Activated CD8-positive, alpha-beta memory T cell treated with anti-CD3 and anti-CD28 coated beads, Interleukin-2, amount 50 U/mL, for 1 hour (primary cell): ENCODE measurements at regions not wholly inside any gene's neighbourhood (a gene's known extent, or its start where the extent isn't known, plus 50 kb on each side); places are given as distances from the start of the nearest gene placed in this dataset.
"Not testable (repeated sequence)": the region's sequence is repeated elsewhere in the genome, so short reads cannot be mapped to it uniquely, and the experiment has no call there.

ENCODE experiments used
- DNase-seq: peaks from one replicate; pipeline ENCODE4 v3.0.0-alpha.2; 2020; ENCODE audit errors: extremely low read depth

DNA sequence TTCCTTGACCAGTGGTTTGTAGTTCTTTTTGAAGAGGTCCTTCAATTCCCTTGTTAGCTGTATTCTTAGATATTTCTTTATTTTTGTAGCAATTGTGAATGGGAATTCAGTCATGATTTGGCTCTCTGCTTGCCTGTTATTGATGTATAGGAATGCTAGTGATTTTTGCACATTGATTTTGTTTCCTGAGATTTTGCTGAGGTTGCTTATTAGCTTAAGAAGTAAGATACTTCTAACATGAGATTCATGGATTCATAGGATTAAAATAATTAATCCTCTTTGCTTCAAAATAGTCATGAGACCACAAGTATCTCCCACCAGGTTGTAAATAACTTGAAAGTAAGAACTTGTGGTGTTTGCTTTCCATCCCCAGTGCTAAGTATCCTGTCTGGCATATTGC is 308.9 kb downstream of the DTHD1 start:
- DNase-seq = no peak

DNA sequence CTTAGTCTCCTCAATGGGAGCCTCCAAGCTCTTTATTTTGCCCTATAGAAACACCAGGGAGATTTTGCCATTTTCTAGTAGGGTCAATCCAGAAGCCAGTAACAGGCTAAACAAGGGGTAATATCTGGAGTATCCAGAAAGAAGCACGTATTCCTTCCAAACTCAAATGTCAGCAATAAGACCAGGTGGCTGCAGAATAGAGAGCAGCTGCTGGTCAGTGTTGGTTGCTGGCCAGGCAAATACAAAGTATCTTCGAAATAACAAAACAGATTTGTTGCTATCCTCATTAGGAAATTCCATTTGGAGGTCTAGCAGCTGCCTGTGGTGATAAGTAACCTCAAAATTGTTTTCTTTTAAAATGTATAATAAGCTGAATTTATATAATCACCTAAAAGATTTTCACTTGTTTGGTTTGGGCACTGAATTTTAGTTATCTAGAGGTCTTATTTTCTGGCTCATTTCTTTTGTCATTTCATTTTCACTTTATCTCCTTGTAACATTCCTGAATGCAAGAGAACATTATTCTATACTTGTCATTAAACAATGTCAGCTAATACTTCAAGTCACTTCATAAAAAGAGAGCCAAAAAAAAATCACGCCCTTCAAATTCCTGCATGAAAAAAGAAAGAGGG is 320.6 kb downstream of the DTHD1 start:
- DNase-seq = no peak

DNA sequence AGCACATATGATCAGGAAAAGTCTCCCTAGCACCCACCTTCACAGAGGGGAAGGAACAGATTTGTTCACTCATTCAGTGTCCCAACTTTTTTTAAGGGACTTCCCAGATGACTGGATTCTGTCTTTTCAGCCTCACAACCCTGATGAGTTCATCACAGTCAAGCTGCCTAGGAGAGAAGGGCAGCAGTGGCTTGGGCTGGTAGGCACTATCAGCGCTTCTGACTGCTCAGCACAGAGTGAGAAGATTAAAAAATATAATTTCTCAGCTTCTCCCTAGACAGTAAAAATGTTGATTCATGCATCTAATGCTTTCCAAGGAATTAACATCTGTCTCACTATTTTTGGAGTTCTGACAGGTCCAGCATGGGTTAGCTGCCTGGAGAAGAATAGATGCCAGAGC is 328.2 kb downstream of the DTHD1 start:
- DNase-seq = no peak

DNA sequence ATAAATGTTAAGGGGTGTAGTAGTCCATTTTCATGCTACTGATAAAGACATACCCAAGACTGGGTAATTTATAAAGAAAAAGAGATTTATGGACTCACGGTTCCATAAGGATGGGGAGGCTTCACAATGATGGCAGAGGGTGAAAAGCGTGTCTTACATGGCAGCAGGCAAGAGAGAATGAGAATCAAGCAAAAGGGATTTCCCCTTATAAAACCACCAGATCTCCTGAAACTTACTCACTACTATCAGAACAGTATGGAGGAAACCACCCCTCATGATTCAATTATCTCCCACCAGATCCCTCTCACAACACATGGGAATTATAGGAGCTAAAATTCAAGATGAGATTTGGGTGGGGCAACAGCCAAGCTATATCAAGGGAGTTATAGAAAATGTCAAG is 329.2 kb downstream of the DTHD1 start:
- DNase-seq = no peak

DNA sequence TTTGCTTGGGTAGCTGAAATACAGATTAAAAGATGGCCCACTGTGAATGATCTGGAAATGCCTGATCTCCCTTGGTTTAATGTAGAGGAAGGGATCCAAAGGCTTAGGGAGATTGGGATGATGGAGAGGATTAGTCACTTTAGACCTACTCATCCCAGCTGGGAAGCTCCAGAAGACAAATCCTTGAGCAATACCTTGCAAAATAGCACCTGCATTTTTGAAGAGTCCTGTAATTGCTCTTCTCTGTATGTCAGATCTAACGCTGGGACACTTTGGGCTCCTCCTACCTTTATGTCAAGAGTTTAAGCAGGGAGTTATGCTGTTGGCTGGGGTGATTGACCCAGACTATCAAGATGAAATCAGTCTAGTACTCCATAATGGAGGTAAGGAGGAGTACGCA is 331.7 kb downstream of the DTHD1 start:
- DNase-seq = not testable (repeated sequence)

DNA sequence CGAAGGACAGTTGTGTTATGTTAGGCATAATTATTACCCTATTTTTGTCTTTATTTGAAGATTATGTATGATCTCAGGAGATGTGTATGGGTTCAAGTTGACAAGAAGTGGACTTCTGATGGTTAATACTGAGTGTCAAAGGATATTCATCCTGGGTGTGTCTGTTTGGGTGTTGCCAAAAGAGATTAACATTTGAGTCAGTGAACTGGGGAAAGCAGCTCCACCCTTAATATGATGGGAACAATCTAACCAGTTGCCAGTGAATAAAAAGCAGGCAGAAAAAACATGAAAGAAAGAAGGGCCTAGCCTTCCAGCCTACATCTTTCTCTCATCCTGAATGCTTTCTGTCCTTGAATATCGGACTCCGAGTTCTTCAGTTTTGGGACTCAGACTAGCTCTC is 332.6 kb downstream of the DTHD1 start:
- DNase-seq = no peak

DNA sequence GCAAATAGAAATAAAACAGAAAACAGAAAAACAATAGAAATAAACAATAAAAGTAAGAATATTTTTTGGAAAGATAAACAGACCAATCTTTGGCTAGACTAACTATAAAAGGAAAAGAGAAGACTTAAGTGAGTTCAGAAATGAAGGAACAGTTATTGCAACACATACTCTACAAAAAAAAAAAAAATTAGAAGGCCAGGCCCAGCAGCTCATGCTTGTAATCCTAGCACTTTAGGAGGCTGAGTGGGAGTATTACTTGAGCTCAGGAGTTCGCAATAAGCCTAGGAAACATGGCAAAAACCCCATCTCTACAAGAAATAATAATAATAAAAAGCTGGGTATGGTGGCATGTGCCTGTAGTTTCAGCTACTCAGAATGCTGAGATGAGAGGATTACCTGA is 336.7 kb downstream of the DTHD1 start:
- no peak for DNase-seq

DNA sequence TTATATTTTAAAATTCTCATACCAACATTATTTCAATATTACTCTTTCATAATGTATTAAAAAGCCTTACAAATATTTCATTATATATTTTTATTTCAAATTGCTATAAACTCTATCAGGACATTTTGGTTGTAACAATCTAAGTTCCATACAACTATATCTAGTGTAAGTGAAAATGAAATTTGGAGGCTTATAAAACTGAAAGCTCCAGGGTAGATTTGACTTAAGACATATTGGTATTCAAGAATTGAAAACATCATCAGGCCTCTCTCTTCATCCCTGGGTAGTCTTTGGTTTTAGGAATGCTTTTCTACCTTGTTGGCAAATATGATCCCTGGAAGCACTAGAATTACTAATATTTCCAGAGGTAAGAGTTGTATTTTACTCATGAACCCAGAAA is 342.6 kb downstream of the DTHD1 start:
- no peak for DNase-seq

DNA sequence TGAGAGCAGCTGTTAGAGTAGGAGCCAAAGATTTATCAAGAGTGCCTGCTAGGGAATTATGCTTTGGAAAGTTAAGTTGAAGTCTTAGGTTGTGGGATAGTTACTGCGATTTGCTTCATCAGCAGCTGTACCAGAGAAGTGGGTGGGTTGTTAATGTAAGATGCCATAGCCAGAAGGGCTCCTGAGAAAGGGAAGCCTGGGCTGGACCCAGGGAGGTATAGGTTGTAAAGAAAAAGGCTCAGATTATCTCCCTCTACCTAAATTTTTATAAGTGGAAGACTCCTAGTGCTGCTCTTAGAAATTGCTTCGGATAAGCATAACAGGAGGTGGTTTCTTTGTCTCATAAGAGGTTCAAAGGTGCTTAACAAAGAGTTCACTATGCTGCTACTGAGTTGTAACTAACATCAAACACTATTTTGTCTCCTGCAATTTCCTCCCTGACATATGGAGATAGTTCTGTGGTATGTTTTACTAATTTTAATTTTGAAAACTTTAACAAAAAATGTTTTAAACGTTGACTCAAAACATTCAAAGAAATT is 356.9 kb downstream of the DTHD1 start:
- DNase-seq = no peak

DNA sequence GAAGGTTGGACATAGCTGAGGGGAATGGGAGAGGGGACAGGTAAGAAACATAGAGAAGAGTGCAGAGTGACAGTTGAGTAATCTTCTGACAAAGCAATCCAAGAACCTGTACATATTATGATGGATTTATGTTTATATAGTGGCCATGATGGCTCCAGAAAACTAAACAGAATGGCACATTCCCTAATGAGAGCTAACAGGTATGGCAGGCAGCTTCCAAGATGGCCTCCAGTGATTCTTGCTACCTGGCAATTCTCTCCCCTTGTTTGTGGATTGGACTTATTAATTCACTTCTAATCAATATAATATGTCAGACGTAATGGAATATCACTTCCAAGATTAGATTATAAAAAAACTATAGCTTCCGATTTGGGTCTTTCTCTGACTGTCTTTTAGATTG is 359.5 kb downstream of the DTHD1 start:
- DNase-seq = no peak

DNA sequence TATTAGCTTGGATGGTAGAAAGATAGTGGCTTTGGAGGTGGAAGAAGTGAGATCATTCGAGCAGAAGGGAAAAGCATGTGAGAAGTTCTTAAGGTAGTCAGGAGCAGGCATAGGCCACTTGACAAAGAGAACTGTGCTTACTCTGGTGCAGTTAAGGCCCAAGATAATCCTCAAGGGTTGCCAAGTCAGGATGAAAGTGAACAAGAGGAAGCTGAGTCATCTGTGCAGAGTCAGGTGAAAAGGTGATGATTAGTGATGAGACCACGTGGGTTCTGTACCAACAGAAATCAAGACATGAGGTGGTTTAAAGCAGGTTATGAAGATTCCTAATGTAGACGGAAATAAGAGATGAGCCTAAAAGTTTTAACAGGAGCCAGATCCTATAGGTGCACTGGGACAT is 369.8 kb downstream of the DTHD1 start:
- DNase-seq = no peak

DNA sequence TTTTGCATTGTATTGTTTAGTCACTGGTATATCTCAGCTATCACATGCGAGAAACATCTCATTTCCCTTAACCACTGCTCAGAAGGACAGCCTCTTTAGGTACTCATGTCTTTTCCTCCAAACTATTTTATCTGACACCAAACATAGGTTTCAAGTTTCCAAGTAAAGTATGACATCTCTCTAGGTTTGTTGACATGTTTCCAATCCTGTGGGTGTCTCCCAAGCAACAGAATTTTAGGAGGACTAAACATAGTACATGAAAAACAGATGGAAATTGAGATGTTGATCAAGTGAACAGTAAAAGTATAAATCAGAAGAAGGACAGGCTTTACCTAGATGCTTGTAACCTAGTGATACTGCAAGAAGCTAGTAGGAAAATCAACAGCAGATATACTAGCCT is 371.4 kb downstream of the DTHD1 start:
- no peak for DNase-seq

DNA sequence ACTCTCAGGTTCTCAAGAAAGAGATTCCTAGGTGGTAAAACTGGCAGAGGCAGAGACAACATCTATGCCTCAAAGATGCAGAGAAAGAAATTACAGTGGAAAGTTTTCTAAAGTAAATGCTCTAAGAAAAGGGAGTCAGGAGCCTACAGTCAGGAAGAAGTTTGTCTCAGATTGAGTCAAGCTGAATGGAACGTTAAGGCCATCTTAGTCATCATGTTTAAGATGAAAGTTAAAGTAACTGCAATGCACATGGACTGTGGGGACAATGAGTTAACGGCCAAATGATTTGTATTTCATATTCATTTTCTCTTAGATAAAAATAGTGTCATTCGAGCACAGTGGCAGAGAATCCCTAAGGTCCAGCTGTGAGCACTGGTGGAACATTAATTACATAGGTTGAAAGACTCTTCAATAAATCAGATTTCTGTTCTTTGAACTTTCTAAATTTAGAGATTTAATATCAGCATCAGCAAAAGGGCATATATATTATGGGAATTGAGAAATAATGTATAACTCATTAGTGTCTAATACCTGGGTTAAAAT is 384.6 kb downstream of the DTHD1 start:
- no peak for DNase-seq

DNA sequence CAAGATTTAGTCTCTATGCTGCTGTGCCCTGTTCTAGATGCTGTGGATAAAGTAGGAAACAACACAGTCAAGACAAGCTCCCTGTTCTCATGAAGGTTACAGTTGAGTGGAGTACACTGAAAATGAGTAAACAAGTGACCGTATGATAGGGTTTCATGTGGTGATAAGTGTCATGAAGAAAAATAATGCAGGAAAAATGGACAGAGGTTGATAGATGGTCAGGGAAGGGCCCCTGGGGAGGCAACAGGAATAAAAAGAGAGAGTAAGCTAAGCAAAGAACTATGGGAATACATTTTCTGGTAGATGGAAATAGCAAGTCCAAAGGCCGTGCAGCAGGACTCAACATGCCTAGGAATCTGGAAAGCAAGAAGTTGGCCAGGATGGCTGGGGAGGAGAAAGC is 394.0 kb downstream of the DTHD1 start:
- no peak for DNase-seq

DNA sequence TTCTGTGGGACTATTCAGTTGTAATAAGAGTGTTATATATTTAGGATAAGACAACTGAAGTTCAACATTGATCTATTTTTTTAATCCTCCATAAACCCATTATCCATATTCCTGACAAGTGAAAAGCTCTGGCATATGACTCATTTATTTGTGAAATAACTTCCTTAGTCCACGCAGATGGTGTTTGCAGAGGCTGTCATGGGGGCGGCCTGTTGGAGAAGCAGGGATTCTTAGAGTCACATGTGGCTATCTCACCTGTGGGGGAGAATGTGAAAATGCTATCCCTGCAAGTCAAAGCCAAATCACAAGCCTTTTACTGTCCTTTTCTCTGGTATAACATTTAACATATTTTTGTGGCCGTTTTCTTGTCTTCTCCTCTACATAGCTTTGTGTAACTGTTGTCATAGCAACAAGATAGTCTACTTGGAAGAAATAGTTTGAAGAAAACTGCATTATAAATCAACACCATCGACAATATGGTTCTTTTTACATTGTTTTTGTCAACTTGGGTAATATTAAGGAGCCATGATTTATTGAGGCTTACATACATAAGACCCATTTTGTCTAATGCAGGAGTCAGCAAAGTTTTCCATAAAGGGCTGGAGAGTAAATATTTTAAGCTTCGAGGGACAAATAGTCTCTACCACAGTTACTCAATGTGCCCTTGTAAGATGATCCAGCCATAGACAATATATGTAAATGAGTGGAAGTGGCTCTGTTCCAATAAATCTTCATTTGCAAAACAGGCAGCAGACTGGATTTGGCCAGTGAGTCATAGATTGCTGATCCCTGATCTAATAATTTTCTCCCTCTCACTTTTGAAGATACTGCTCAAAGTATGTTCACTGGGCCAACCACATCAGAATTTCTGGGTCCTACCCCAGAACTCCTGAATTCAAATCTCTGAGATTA is 395.0 kb downstream of the DTHD1 start:
- no peak for DNase-seq

DNA sequence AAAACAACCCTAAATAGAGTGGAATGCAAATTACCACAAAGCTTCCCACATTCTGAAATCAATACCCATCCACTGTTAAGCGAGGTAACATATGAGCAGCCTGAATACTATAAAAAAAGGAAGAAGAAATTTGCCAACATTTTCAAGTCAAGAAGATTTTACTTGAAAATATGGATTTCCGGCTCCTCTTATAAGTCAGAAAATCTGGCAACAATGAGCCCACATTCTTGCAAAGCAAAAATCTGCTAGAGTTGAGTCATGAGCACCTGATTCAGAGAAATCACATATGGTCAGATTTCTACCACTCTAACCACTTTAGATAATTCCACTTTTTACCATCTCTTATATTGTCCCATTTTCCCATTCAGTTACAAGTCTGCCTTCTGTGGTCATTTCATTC is 395.7 kb downstream of the DTHD1 start:
- DNase-seq = no peak

DNA sequence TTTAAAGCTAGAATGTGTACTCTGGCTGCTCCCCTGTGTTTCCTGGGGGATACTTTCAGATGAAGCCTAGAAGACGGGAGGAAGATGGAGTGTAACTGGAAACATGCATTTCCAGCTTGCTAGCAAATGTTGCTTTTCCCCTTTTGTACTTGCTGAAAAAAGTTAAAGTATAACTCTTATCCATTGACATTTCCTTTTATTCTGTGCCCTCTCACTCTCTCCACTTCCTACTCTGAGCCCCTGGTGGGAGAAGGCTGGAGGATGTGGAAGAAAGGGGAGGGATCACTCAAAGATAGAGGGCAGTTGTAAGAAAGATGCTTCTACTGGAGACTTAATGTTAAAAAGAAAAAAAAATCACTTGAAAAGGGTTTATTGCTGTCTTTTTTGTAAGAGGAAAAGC is 396.5 kb downstream of the DTHD1 start:
- no peak for DNase-seq

DNA sequence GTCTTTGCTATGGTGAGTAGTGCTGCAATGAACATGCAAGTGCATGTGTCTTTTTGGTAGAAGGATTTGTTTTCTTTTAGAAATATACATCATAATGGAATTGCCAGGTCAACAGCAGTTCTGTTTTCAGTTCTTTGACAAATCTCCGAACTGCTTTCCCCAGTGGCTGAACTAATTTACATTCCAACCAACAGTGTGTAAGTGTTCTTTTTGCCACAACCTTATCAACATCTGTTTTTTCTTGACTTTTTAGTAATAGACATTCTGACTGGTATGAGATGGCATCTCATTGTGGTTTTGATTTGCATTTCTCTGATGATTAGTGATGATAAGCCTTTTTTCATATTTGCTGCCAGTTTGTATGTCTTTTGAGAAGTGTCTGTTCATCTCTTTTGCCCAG is 406.3 kb downstream of the DTHD1 start:
- no peak for DNase-seq

DNA sequence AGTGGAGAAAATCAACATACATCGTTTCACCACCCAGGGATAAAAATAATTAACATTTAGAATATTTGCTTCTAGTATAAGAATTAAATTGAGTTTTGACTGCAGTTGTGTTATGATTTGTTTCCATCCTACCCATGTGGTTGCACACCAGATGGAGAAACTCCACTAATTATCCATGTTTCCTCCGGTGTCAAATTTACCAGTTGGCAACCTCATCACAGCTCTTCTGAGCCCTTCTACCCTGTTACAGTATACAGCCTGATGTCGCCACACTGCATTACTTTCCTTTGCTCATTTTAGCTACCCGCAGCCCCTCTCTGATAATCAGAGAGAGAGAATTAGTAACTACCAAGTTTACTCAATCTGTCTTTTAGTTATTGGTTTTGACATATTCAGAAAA is 411.2 kb downstream of the DTHD1 start:
- no peak for DNase-seq

DNA sequence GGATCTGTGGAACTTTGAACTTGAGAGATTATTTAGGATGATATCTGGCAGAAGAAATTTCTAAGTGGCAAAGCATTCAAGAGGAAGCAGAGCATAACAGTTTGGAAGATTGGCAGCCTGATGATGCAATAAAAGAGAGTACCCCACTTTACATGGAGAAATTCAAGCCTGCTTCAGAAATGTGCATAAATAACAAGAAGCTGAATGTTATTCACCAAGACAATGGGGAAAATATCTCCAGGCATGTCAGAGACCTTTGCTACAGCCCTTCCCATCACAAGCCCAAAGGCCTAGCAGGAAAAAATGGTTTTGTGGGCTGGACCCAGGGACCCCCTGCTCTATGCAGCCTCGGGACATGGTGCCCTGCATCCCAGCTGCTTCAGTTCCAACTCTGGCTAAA is 420.8 kb downstream of the DTHD1 start:
- no peak for DNase-seq

DNA sequence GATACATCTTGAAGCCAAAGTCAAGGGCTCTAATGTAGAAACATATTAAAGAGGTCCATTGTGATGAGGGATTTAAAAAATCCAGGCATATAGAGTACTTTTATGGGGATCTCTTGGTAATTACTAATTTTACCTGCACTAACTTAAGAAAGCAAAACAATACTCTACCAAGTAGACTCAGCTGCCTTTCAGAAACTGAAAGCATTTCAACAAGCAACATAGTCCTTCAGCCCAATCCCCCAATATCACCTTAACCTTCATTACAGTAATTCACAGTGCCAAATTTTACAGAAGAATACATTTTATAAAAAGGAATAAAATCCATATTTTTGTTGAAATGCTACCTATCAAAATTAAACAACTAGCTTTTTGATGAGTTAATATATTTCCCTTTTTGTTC is 422.9 kb downstream of the DTHD1 start:
- DNase-seq = no peak

DNA sequence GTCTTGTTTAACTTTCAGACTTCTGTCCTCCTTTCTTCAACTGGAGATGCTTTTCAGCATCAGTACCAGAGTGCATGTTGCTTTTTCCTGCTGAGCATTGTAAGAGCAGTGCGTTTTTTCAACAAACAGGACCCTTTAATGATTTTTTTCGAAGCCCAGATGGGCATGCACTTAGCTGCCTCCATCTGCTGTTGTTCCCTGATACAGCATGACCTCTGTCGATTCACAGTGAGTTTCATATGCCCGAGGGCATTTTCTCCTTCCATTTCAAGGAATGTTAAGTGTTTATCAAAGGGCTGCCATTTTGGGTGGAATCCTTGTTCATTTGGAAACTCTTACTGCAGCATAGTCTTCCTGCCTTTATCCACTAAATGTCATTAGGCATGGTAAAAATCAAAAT is 428.6 kb downstream of the DTHD1 start:
- DNase-seq = no peak

DNA sequence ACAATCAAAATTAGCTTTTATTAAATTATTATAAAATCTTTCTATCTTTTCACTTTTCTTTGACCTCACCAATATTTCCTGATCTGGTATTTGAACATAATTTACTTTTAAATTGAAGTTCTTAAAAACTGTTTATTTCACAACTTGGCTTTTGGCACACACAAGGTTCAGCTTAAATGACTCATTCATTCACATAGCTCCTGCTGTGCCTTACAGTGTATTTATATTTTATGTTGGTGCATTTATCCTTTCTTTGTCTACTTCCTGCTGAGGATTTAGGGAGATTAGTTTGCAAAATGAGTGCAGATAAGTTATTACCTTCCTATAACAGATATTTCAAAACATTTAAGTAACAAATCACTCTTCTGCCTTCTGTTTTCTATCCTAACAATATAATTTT is 430.6 kb downstream of the DTHD1 start:
- DNase-seq = no peak
